IPS-18c (cell line): ENCODE measurements at regions not wholly inside any gene's neighbourhood (a gene's known extent, or its start where the extent isn't known, plus 50 kb on each side); places are given as distances from the start of the nearest gene placed in this dataset.

ENCODE experiments used
- H3K4me3 ChIP-seq: 2 replicates; pipeline ENCODE4 v1.7.0; 2013; ENCODE audit warnings: low read depth, mild to moderate bottlenecking, low read length, moderate library complexity; ENCODE audit not compliant: insufficient read depth
- H3K9me3 ChIP-seq: one replicate; pipeline ENCODE4 v1.6.1; 2013; ENCODE audit warnings: mild to moderate bottlenecking, low read length, moderate library complexity; ENCODE audit not compliant: control insufficient read depth, insufficient read depth

- H3K4me3 ChIP-seq: no peak overlapping the region
These were observed 618.1 kb downstream of the MED13L start for GRCh38 chr12:115659422-115659821.

GRCh38 chr12:115657081-115658013 is 620.1 kb downstream of the MED13L start:
- no peaks in the 10 kb centered on the region for H3K9me3 ChIP-seq
- H3K4me3 ChIP-seq: no peak overlapping the region

More at GRCh38 chr12:115659422-115659821, 618.1 kb downstream of the MED13L start:
- no peaks in the 10 kb centered on the region for H3K9me3 ChIP-seq

- H3K9me3 ChIP-seq: no peaks in the 10 kb centered on the region
- no peak overlapping the region for H3K4me3 ChIP-seq
These were observed 627.5 kb downstream of the MED13L start for GRCh38 chr12:115650026-115650425.

- Histone ChIP-seq H3K9me3 (no peaks in the 10 kb centered on the region), H3K4me3 (no peak overlapping the region)
These were observed 629.0 kb downstream of the MED13L start for GRCh38 chr12:115648463-115648862.

- H3K9me3 ChIP-seq: no peaks in the 10 kb centered on the region
- no peak overlapping the region for H3K4me3 ChIP-seq
These were observed 631.3 kb downstream of the MED13L start for GRCh38 chr12:115646210-115646609.

- no peaks in the 10 kb centered on the region for H3K9me3 ChIP-seq
- H3K4me3 ChIP-seq: no peak overlapping the region
These were observed 636.6 kb downstream of the MED13L start for GRCh38 chr12:115640929-115641328.

GRCh38 chr12:115639648-115640012 is 637.9 kb downstream of the MED13L start:
- Histone ChIP-seq H3K4me3 (no peak overlapping the region), H3K9me3 (no peaks in the 10 kb centered on the region)

- H3K4me3 ChIP-seq: no peak overlapping the region
- no peaks in the 10 kb centered on the region for H3K9me3 ChIP-seq
These were observed 638.5 kb downstream of the MED13L start for GRCh38 chr12:115638733-115639647.

- H3K4me3 ChIP-seq: no peak overlapping the region
- H3K9me3 ChIP-seq: no peaks in the 10 kb centered on the region
These were observed 640.9 kb downstream of the MED13L start for GRCh38 chr12:115636546-115636945.

- Histone ChIP-seq H3K9me3 (no peaks in the 10 kb centered on the region), H3K4me3 (no peak overlapping the region)
These were observed 645.2 kb downstream of the MED13L start for GRCh38 chr12:115632308-115632707.

GRCh38 chr12:115630136-115630535 is 647.4 kb downstream of the MED13L start:
- Histone ChIP-seq H3K9me3 (peaks cover 1% of the 10 kb centered on the region), H3K4me3 (no peak overlapping the region)

- no peak overlapping the region for H3K4me3 ChIP-seq
- H3K9me3 ChIP-seq: peaks cover 4% of the 10 kb centered on the region
These were observed 651.3 kb downstream of the MED13L start for GRCh38 chr12:115626210-115626609.

- no peak overlapping the region for H3K4me3 ChIP-seq
- peaks cover 4% of the 10 kb centered on the region for H3K9me3 ChIP-seq
These were observed 653.6 kb downstream of the MED13L start for GRCh38 chr12:115623764-115624334.

- Histone ChIP-seq H3K9me3 (peaks cover 4% of the 10 kb centered on the region), H3K4me3 (no peak overlapping the region)
These were observed 654.2 kb downstream of the MED13L start for GRCh38 chr12:115623275-115623674.

- Histone ChIP-seq H3K9me3 (peaks cover 4% of the 10 kb centered on the region), H3K4me3 (no peak overlapping the region)
These were observed 656.7 kb downstream of the MED13L start for GRCh38 chr12:115620816-115621215.

GRCh38 chr12:115619889-115620288 is 657.6 kb downstream of the MED13L start:
- H3K9me3 ChIP-seq: peaks cover under 1% of the 10 kb centered on the region
- no peak overlapping the region for H3K4me3 ChIP-seq

GRCh38 chr12:115619061-115619460 is 658.4 kb downstream of the MED13L start:
- Histone ChIP-seq H3K4me3 (no peak overlapping the region), H3K9me3 (no peaks in the 10 kb centered on the region)
